Type B pancreatic cell (in vitro differentiated cells): ENCODE measurements at regions not wholly inside any gene's neighbourhood (a gene's known extent, or its start where the extent isn't known, plus 50 kb on each side); places are given as distances from the start of the nearest gene placed in this dataset.

Experiments used
- DNase-seq: peaks from one replicate; pipeline ENCODE4 v3.0.0; 2021; ENCODE audit warnings: mixed read lengths; ENCODE audit not compliant: unreplicated experiment; ENCODE audit errors: extremely low spot score
- H3K27ac Mint-ChIP-seq: 2 replicates; pipeline ENCODE4 v1.8.0; 2021; ENCODE audit warnings: mild to moderate bottlenecking, mixed read lengths
- H3K27me3 Mint-ChIP-seq: 2 replicates; pipeline ENCODE4 v1.8.0; 2021; ENCODE audit warnings: mixed read lengths
- H3K36me3 Mint-ChIP-seq: 2 replicates; pipeline ENCODE4 v1.8.0; 2021; ENCODE audit warnings: mixed read lengths
- H3K4me1 Mint-ChIP-seq: one replicate; pipeline ENCODE4 v1.8.0; 2021; ENCODE audit warnings: mixed read lengths; ENCODE audit not compliant: unreplicated experiment
- H3K4me3 Mint-ChIP-seq: 2 replicates; pipeline ENCODE4 v1.8.0; 2021; ENCODE audit warnings: mild to moderate bottlenecking, mixed read lengths
- H3K9me3 Mint-ChIP-seq: 2 replicates; pipeline ENCODE4 v1.8.0; 2021; ENCODE audit warnings: mixed read lengths
- CTCF ChIP-seq: fragments of 200-600 bp; sonication (generic); conservative IDR thresholded peaks from 2 replicates; pipeline ENCODE4 v1.5.0; 2021; ENCODE audit warnings: antibody characterized with exemption, mild to moderate bottlenecking

- Mint-ChIP-seq H3K9me3 (no peaks in the 10 kb centered on the region), H3K27ac (no peak overlapping the region), H3K4me1 (no peaks in the 10 kb centered on the region), H3K4me3 (no peak overlapping the region), H3K36me3 (no peaks in the 10 kb centered on the region), H3K27me3 (peaks cover 14% of the 10 kb centered on the region)
- TF ChIP-seq CTCF = no peak
- no peak for DNase-seq
These were observed 250.9 kb downstream of the KCNS3 start for GRCh38 chr2:18129348-18129747.

DNA sequence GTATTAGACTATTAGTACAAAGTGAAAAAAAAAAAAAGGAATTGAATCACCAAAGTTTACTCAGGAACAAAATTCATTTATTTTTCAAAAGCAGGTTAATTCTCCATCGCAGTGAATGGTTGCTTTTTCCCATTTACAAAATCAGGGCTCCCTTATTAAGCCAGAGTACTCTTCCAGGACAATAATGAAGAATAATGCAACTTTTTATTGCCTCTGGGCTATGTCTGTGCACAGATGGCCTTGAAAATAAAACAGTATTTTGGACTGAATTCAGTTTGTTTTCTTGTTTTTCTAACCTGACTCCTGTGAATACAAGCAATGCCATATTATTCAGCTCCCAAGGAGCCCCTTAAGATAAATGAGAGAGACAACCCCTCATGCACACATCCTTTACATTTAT is 246.8 kb downstream of the KCNS3 start:
- H3K27ac Mint-ChIP-seq = no peak overlapping the region
- no peak for TF ChIP-seq CTCF

GRCh38 chr2:18124116-18124835 is 245.8 kb downstream of the KCNS3 start:
- Mint-ChIP-seq H3K4me1 (no peaks in the 10 kb centered on the region), H3K27me3 (peaks cover 22% of the 10 kb centered on the region), H3K36me3 (no peaks in the 10 kb centered on the region), H3K4me3 (no peak overlapping the region), H3K9me3 (no peaks in the 10 kb centered on the region), H3K27ac (no peak overlapping the region)
- no peak for TF ChIP-seq CTCF
- DNase-seq = no peak

More for the DNA sequence above, 246.8 kb downstream of the KCNS3 start:
- DNase-seq = no peak
- H3K9me3 Mint-ChIP-seq = no peaks in the 10 kb centered on the region
- no peak overlapping the region for H3K4me3 Mint-ChIP-seq
- H3K4me1 Mint-ChIP-seq = no peaks in the 10 kb centered on the region
- H3K36me3 Mint-ChIP-seq = no peaks in the 10 kb centered on the region
- H3K27me3 Mint-ChIP-seq = peaks cover 24% of the 10 kb centered on the region

GRCh38 chr2:18123577-18123976 is 245.1 kb downstream of the KCNS3 start:
- Mint-ChIP-seq H3K27ac (no peak overlapping the region), H3K36me3 (no peaks in the 10 kb centered on the region)

DNA sequence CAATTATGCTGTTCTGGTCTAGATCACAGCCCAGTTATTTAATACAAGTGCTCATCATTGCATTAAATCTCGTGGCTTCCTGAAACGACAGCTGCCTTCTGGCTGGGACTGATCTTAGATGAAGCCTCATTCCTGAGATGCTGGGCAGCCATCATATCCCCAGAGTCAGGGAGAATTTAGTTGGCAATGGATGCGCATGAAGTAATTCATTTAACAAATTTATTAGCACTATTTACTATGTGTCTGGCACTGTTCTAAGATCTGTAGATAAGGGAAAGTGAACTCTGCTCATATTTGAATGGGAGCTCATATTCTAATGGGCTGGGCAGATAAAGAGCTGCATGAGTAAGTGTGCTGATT is 244.7 kb downstream of the KCNS3 start:
- no peak for DNase-seq
- H3K9me3 Mint-ChIP-seq = no peaks in the 10 kb centered on the region
- no peak for TF ChIP-seq CTCF
- no peaks in the 10 kb centered on the region for H3K36me3 Mint-ChIP-seq
- H3K4me3 Mint-ChIP-seq = no peak overlapping the region
- H3K4me1 Mint-ChIP-seq = no peaks in the 10 kb centered on the region
- H3K27me3 Mint-ChIP-seq = peaks cover 21% of the 10 kb centered on the region
- no peak overlapping the region for H3K27ac Mint-ChIP-seq

More at GRCh38 chr2:18123577-18123976, 245.1 kb downstream of the KCNS3 start:
- Mint-ChIP-seq H3K9me3 (no peaks in the 10 kb centered on the region), H3K4me3 (no peak overlapping the region), H3K27me3 (peaks cover 22% of the 10 kb centered on the region), H3K4me1 (no peaks in the 10 kb centered on the region)
- no peak for TF ChIP-seq CTCF
- no peak for DNase-seq
